ENCODE measurements at regions not wholly inside any gene's neighbourhood (a gene's known extent, or its start where the extent isn't known, plus 50 kb on each side); places are given as distances from the start of the nearest gene placed in this dataset.

- FAIRE-seq = no peak
Measured at GRCh38 chr14:34027130-34027989, 76.5 kb upstream of the EGLN3 start.

GRCh38 chr14:34025325-34026017 lies 74.6 kb upstream of the EGLN3 start:
- dilution Hi-C loops (cut with MboI; ENCODE audit: extremely low pct_ligation_motif_present, low sequenced_read_pairs) = no loop called here

More at GRCh38 chr14:34027130-34027989, 76.5 kb upstream of the EGLN3 start:
- H3K9me3 ChIP-seq (ENCODE audit: control insufficient read depth, low read depth, low read length) = no peaks in the 10 kb centered on the region
- H3K27ac ChIP-seq (ENCODE audit: control insufficient read depth, insufficient read depth, low read length) = no peak overlapping the region
- H3K4me1 ChIP-seq (ENCODE audit: control insufficient read depth, extremely low read depth, insufficient read depth, low read length) = no peaks in the 10 kb centered on the region
- H3K9ac ChIP-seq (ENCODE audit: control insufficient read depth, extremely low read depth, insufficient read depth, low read length) = no peak overlapping the region
- no peak overlapping the region for H3K4me3 ChIP-seq (ENCODE audit: control insufficient read depth in 2 of 3, extremely low read depth in 1 of 3, insufficient read depth in 2 of 3, low read depth in 1 of 3, low read length in 3 of 3)
- no peak overlapping the region for H3K4me2 ChIP-seq (ENCODE audit: control insufficient read depth, extremely low read depth, insufficient read depth, low read depth, low read length)
- no peaks in the 10 kb centered on the region for H3K36me3 ChIP-seq (ENCODE audit: control insufficient read depth in 2 of 2, extremely low read depth in 1 of 2, insufficient read depth in 2 of 2, low read length in 2 of 2)
- dilution Hi-C loops (cut with MboI; ENCODE audit: extremely low pct_ligation_motif_present, low sequenced_read_pairs) = no loop called here
- H3K9me1 ChIP-seq (ENCODE audit: control insufficient read depth, extremely low read depth, insufficient read depth, low read length) = no peaks in the 10 kb centered on the region
- no peak overlapping the region for H2AFZ ChIP-seq (ENCODE audit: control insufficient read depth, low read length)
- TF ChIP-seq CTCF (optimal IDR thresholded peaks at IDR 0.05 in 1 of 3, IDR thresholded peaks at IDR 0.05 in 1 of 3, conservative IDR thresholded peaks at IDR 0.05 in 1 of 3; ENCODE audit: extremely low read depth in 1 of 3, insufficient read depth in 2 of 3, low read length in 3 of 3) = no peak
- TF ChIP-seq EZH2 (IDR thresholded peaks at IDR 0.05; ENCODE audit: low read length) = no peak
- no peaks in the 10 kb centered on the region for H4K20me1 ChIP-seq (ENCODE audit: control insufficient read depth, extremely low read depth, insufficient read depth, low read length)
- H3K79me2 ChIP-seq (ENCODE audit: control insufficient read depth, insufficient read depth, low read length) = no peaks in the 10 kb centered on the region
- H3K27me3 ChIP-seq (ENCODE audit: control insufficient read depth, extremely low read depth, insufficient read depth, low read length) = no peaks in the 10 kb centered on the region
- DNase-seq (ENCODE audit: low read depth, low spot score) = no peak

More at GRCh38 chr14:34025325-34026017, 74.6 kb upstream of the EGLN3 start:
- Histone ChIP-seq H3K9me1 (ENCODE audit: control insufficient read depth, extremely low read depth, insufficient read depth, low read length) (no peaks in the 10 kb centered on the region), H3K27me3 (ENCODE audit: control insufficient read depth, extremely low read depth, insufficient read depth, low read length) (no peaks in the 10 kb centered on the region), H3K9ac (ENCODE audit: control insufficient read depth, extremely low read depth, insufficient read depth, low read length) (no peak overlapping the region), H3K4me2 (ENCODE audit: control insufficient read depth, extremely low read depth, insufficient read depth, low read depth, low read length) (no peak overlapping the region), H2AFZ (ENCODE audit: control insufficient read depth, low read length) (no peak overlapping the region), H3K4me3 (ENCODE audit: control insufficient read depth in 2 of 3, extremely low read depth in 1 of 3, insufficient read depth in 2 of 3, low read depth in 1 of 3, low read length in 3 of 3) (no peak overlapping the region), H3K27ac (ENCODE audit: control insufficient read depth, insufficient read depth, low read length) (no peak overlapping the region), H3K79me2 (ENCODE audit: control insufficient read depth, insufficient read depth, low read length) (no peaks in the 10 kb centered on the region), H3K9me3 (ENCODE audit: control insufficient read depth, low read depth, low read length) (no peaks in the 10 kb centered on the region), H4K20me1 (ENCODE audit: control insufficient read depth, extremely low read depth, insufficient read depth, low read length) (no peaks in the 10 kb centered on the region), H3K4me1 (ENCODE audit: control insufficient read depth, extremely low read depth, insufficient read depth, low read length) (no peaks in the 10 kb centered on the region), H3K36me3 (ENCODE audit: control insufficient read depth in 2 of 2, extremely low read depth in 1 of 2, insufficient read depth in 2 of 2, low read length in 2 of 2) (no peaks in the 10 kb centered on the region)
- TF ChIP-seq CTCF (optimal IDR thresholded peaks at IDR 0.05 in 1 of 3, IDR thresholded peaks at IDR 0.05 in 1 of 3, conservative IDR thresholded peaks at IDR 0.05 in 1 of 3; ENCODE audit: extremely low read depth in 1 of 3, insufficient read depth in 2 of 3, low read length in 3 of 3) (no peak), EZH2 (IDR thresholded peaks at IDR 0.05; ENCODE audit: low read length) (no peak)
- FAIRE-seq = no peak
- DNase-seq (ENCODE audit: low read depth, low spot score) = no peak

Measured in keratinocyte (primary cell).